Brain microvascular endothelial cell (primary cell): ENCODE measurements at regions not wholly inside any gene's neighbourhood (a gene's known extent, or its start where the extent isn't known, plus 50 kb on each side); places are given as distances from the start of the nearest gene placed in this dataset.

Experiments
- DNase-seq: peaks from one replicate; pipeline ENCODE4 v3.0.0-alpha.2; 2020
- H3K27ac ChIP-seq: fragments of 250-450 bp; sonication (Bioruptor Pico); 2 replicates; pipeline ENCODE4 v1.5.1; 2020; ENCODE audit warnings: mild to moderate bottlenecking, moderate library complexity
- H3K27me3 ChIP-seq: fragments of 250-450 bp; sonication (Bioruptor Pico); replicated peaks from 2 replicates; pipeline ENCODE4 v1.5.1; 2020; ENCODE audit warnings: mild to moderate bottlenecking
- H3K36me3 ChIP-seq: fragments of 250-450 bp; sonication (Bioruptor Pico); replicated peaks from 2 replicates; pipeline ENCODE4 v1.5.1; 2020; ENCODE audit warnings: mild to moderate bottlenecking
- H3K4me3 ChIP-seq: 2 replicates; pipeline ENCODE4 v1.5.1; 2011; ENCODE audit warnings: low read depth, mild to moderate bottlenecking, control low read depth, low read length, moderate library complexity
- CTCF ChIP-seq: IDR thresholded peaks from 2 replicates; pipeline ENCODE4 v1.5.1; 2011; ENCODE audit warnings: low read depth, mild to moderate bottlenecking, moderate library complexity, low read length, control low read depth, inconsistent platforms; ENCODE audit errors: missing control alignments
- in situ Hi-C: cut with HindIII; loops from 2 replicates; pipeline ENCODE4 v1.10.0; 2017; ENCODE audit warnings: low sequenced_read_pairs, low pct_ligation_motif_present

DNA sequence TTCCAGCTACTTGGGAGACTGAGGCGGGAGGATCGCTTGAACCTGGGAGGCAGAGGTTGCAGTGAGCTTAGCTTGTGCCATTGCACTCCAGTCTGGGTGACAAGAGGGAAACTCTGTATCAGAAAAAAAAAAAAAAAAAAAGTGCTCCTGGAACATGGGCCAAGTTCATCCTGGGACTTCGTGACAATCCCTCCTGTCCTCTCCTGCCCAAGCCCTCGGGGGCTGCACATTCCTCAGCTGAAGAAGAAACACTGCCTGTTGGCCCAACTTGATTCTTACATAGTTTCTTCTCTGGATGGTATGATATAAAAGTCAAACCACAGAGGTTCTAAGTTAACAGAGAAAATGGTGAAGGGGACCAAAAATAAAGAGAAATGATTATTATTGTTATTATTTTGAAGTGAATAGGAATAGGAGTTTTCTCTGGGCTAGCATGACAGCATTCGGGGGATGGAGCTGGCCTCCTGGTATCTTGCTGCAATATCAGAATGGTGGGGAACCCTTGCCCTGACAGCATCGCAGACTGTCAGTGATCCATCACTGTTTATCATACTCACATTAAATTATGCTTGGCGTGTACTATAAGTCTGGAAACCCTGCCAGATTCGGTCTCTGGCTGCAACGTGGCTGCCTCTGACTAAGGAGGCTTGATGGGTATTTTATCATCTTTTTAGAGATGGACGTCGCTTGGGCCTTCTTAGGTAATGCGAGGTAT is 113.7 kb upstream of the OXGR1 start:
- no peaks in the 10 kb centered on the region for H3K27me3 ChIP-seq
- no peak overlapping the region for H3K4me3 ChIP-seq
- TF ChIP-seq CTCF = no peak
- no peaks in the 10 kb centered on the region for H3K36me3 ChIP-seq
- in situ Hi-C loops = loop anchor here (25.0 kb wide), 1 partner anchor 254 kb away; no protein-coding TSS in a partner anchor
- H3K27ac ChIP-seq = no peak overlapping the region
- DNase-seq = peak; percentile 18

GRCh38 chr13:97108530-97108900 is 113.6 kb upstream of the MBNL2 start:
- H3K27ac ChIP-seq = no peak overlapping the region
- no peak overlapping the region for H3K4me3 ChIP-seq
- no peaks in the 10 kb centered on the region for H3K36me3 ChIP-seq
- peak; percentile 46 for DNase-seq
- in situ Hi-C loops = loop anchor here (25.0 kb wide), 1 partner anchor 254 kb away; no protein-coding TSS in a partner anchor
- no peak for TF ChIP-seq CTCF
- no peaks in the 10 kb centered on the region for H3K27me3 ChIP-seq

DNA sequence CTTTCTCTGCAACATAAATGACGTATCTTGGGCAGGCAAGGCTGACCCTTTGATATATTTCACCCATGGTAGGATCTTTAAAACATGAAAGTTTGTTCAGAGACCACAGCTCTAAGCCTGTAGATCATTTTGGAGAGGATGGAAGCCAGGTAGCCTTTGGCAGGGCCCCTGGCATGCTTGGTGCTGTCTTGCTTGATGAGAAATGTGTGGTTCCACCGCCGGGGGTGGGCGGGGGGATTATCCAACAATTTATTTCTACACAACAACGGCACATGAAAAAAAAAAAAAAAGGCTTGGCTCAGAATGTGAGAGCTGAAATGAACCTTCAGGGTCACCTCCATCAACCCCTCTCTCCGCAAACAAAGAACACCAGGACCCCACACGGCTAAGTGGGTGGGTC is 112.9 kb upstream of the MBNL2 start:
- TF ChIP-seq CTCF = no peak
- DNase-seq = no peak
- no peak overlapping the region for H3K4me3 ChIP-seq
- in situ Hi-C loops = loop anchor here (25.0 kb wide), 1 partner anchor 253 kb away; no protein-coding TSS in a partner anchor
- H3K27ac ChIP-seq = no peak overlapping the region
- no peaks in the 10 kb centered on the region for H3K27me3 ChIP-seq
- no peaks in the 10 kb centered on the region for H3K36me3 ChIP-seq

GRCh38 chr13:97109841-97110492 is 112.2 kb upstream of the MBNL2 start:
- in situ Hi-C loops = loop anchor here (10.0 to 25.0 kb wide), 2 partner anchors 105 to 252 kb away; no protein-coding TSS in a partner anchor
- no peak overlapping the region for H3K27ac ChIP-seq
- H3K4me3 ChIP-seq = no peak overlapping the region
- DNase-seq = peak; percentile 95
- H3K36me3 ChIP-seq = no peaks in the 10 kb centered on the region
- peak; percentile 79 for TF ChIP-seq CTCF
- no peaks in the 10 kb centered on the region for H3K27me3 ChIP-seq

DNA sequence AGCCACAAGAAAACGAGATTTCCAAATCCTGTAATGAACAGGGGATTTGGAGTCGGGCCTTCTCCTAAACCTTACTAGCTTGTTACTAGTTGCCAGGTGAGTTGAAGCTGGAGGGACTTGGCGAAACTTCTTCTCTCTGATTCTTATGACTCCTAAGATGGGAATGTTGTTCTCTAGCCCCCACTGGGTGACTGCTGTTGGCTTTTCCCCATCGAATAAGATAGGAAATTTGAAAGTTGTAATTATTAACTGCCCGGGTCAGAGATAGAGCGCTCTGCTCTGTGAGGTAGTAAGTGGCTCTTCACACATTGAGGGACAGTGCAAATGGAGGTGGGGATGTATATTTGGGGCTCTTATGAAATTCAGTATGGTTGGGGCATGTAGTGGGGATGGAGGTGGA is 111.2 kb upstream of the MBNL2 start:
- DNase-seq = no peak
- TF ChIP-seq CTCF = no peak
- H3K27me3 ChIP-seq = no peaks in the 10 kb centered on the region

More for the DNA sequence above, 111.2 kb upstream of the MBNL2 start:
- Histone ChIP-seq H3K36me3 (no peaks in the 10 kb centered on the region), H3K4me3 (no peak overlapping the region), H3K27ac (no peak overlapping the region)
- in situ Hi-C loops = loop anchor here (10.0 to 25.0 kb wide), 2 partner anchors 104 to 251 kb away; no protein-coding TSS in a partner anchor
